ENCODE measurements at regions not wholly inside any gene's neighbourhood (a gene's known extent, or its start where the extent isn't known, plus 50 kb on each side); places are given as distances from the start of the nearest gene placed in this dataset.

DNA sequence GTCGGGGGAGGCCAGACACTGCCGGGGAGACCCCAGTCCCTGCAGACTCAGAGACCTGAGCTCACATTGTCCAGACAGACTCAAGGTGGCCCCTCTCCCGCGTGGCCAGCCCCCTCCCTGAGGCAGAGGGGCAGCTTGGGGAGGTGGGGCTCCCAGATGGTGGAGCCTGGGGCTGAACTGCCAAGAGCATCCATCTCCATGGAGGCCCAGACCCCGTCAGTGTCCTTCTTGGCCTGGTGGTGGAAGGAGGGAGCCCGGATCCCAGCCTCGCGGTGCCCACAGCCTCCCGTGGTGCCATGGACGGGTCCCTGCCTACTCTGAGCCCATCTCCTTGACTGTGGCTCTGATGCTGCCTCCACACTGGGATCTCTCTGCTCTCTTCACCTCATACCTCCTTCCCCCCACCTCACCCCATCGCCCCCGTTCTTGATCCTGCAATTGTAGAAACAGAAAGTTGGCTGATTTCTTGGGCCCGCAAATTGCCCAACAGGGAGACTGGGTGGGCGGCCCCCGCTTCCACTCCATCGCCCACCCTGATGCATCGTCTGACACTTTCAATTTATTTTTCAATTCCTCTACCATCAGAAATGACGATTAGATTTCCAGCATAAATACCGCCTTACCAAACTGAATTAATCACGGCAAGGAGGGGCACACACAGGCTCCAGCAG, 348.9 kb downstream of the MATN1 start:
- DNase-seq, result peak; percentile 43

GRCh38 chr1:30373471-30374399, 349.6 kb downstream of the MATN1 start:
- DNase-seq, result peak; percentile 38

GRCh38 chr1:30372792-30373433, 350.5 kb downstream of the MATN1 start:
- DNase-seq, result peak; percentile 26

DNA sequence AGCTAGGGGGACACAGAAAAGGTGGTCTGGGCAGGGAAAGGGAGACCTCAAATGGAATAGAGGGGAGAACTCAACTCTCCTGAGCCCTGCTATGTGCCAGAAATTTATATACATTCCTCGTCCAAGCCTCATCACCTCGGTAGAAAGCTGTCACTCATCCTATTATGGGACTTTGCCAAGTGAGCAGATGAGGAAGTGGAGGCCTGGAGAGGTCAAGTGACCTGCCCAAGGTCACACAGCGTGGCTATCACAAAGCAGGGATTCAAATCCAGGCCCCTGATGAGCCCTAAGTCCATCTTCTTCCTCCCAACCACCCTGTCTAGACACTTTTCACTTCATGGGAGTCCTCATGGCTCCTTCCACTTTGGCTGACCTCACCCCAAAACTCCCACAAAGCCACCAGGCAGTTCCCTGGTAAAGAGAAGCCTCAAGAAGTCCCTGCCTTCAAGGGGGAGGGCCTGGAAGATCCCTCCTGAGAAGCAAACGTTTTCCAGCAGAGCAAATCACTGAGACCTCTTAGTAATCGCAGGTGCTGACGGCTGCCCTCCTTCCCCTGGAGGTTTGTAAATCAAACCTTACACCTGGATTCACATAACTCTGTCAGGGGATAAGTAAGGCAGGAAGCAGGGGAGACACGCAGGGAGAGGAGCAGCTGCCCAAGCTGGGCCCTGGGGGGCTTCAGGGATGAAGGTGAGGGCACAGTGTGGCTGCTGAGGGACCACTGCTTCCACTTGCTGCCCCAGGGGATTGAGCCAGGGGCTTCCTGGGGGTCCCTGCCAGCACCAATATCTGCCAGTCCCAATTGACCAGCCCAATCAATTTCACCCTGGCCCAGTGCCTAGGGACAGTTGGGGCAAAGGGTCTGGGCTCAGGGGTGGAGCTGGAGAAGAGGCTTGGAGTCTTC, 351.2 kb downstream of the MATN1 start:
- DNase-seq, result peak; percentile 47

DNA sequence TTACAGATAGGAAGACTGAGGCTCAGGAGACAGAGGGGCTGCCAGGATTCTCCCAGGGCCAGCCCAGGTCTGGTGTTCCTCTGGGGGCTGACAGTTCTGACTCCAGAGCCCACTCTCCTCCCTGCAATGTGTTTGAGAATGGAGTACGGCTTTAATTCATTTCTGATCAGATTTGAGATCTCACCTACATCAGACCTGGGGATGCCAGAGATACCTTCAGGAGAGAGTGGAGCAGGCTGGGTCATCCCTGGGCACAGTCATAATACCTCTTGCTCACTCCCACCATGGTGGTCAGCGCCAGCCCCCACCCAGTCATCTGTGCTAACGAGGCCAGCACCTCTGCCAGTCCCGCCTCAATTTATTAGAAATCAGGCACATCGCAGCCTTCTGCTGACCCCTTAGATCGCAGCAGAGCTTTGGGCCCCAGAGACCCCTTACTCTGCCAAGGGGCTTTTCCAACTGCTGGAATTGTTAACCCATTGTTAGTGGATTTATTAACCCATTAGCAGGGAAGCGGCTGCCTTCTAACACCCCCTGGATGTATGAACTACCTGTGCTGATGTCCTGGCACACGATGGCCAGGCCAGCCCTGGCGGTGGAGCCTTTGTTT, 352.1 kb downstream of the MATN1 start:
- DNase-seq, result no peak

DNA sequence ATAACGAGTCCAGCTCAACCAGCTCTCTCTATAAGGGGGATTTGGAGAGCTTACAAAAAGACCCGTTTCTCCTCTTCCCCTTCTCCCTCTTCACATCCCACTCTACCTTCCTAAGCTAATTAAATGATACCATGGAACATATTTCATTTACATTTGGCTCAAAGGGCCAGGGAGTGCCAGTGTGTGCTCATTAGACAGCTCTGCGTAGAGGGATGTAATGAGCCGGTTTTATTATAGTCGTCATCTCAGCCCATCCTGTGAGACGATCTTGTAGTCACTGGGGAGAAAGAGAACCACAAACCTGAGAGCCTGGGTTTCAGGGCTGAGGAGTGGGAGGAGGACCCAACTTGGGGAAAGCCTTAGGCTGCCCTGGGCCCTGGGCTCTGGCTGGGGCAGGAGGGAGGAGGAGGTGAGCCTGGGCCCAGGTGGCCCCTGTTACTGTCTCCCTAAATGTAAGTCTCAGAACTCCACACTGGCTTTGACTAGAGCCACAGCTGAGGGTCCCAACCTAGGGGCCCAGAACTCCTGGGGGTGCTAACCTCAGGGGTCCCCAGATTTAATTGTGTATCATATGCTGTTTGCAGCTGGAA, 354.6 kb downstream of the MATN1 start:
- peak; percentile 26 for DNase-seq

- peak; percentile 26 for DNase-seq
These were observed 356.5 kb downstream of the MATN1 start for GRCh38 chr1:30366911-30367310.

- no peak for DNase-seq
These were observed 357.2 kb downstream of the MATN1 start for GRCh38 chr1:30366199-30366598.

DNA sequence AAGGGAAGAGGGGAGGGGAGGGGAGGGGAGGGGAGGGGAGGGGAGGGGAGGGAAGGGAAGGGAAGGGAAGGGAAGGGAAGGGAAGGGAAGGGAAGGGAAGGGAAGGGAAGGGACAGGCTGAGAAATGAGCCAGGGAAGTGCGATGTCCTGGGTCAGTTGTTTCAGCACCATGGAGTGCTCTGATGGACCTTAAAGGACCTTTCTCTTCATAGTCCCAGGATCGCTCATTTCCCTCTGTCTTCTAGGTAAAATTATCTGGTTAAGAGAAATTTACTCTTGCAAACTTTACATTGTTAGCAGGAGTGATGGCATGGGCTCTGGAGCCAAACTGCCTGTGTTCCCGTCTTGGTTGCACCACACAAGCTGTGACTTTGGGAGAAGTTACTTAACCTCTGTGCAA, 357.8 kb downstream of the MATN1 start:
- DNase-seq, result no peak

DNA sequence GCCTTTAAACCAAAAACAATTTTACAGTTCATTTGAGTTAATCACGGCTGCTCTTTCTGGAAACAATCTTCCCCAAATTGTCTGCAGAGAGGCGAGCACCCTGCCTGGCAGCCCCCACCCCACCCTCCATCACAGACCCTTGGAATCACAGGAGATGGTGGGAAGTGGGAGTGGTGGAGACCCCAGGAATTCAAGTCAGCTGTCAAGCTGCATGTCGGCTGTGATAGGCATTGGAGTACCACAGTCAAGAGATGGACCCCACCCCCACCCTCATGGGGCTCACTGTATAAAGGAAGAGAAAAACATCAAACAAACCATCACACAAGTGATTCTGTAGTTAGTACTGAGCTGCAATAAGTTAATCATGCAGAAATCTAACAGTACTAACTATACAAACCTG, 360.4 kb downstream of the MATN1 start:
- DNase-seq, result no peak

DNA sequence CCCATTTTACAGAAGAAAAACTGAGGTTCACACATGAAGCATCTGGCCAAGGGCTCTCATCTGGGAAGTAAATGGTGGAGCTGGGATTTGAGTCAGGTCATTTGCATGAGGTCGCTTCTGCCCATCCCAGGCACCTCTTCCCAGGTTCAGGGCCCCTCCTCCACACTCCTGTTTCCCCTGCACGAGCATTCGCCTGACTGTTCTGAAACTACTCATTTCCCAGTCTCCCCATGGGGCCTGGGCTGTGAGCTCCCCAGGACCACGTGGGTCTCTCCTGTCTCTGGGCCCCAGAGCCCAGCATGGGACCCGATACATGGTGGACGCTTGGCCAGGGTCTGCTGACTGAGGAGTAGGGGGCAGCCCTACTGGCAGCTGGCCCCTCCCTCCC, 360.8 kb downstream of the MATN1 start:
- no peak for DNase-seq

DNA sequence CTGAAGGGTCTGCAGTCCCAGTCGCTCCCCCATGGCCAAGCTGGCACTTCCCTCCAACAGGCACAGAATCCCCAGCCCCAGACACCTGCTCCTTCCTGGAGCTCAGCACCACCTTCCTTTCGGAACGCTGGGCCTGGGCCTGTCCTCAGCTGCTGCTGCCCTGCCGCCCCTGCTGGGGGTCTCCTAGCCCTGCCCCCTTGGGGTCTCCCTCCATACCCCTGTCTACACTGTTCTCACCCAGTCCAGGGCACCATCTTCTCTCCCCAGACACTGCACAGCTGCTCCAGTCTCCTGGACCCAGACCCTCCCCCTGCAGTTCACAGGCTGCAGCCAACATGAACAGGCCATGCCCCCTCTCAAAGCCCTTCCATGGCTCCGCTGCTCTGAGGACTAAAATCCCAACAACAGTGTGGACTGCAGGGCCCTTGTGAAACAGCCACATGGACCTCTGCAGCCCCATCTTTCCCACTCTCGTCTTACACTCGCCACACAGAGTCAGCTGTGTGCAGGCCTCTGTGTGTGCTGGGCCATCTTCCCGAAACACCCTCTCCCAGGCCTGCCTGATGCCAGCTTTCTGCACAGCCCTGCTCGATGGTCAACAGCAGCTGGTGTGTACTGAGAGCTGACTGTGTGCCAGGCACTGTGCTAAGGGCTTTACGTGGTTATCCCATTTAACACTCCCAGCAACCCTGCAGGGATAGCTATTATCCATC, 361.3 kb downstream of the MATN1 start:
- peak; percentile 33 for DNase-seq

DNA sequence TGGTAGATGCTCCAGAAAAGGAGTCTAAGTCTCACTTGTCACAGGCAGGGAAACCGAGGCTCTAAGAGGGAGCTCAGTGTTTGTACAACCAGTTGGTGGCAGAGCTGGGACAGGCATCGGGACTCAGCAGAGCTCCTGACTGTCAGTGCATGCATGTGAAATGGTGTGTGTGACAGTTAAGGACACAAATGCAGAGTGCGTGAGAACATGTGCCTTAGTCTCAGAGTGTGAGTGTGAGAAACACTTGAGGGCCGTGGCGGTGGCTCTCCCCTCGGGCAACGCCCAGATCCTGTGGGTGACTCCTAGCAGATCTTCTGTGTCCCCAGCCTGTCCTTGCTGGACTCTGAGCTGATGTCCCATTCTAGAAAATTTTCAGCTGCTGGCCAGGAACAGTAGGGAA, 362.6 kb downstream of the MATN1 start:
- DNase-seq, result no peak

DNA sequence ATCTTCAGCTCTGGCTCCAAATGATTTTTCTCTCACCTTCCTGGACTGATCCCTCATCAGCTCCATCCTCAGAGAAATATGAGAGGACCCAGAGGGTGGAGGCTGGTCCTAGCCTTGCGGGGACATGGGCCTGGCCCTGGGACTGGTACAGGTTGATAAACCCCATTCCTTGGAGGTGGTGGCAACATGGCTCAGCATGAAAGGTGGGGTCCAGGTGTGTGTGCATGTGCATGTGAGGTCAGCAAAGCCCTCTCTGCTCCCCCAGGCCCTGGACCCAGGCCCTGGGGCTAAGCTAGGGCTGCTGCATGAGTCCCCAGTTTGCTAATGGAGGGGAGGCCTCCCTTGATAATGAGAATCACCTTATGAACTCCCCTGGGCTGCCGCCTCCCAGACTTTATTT, 363.1 kb downstream of the MATN1 start:
- peak; percentile 33 for DNase-seq

- peak; percentile 41 for DNase-seq
These were observed 363.7 kb downstream of the MATN1 start for GRCh38 chr1:30359539-30360220.

GRCh38 chr1:30358500-30358899, 364.9 kb downstream of the MATN1 start:
- DNase-seq, result no peak

GRCh38 chr1:30356839-30357238, 366.5 kb downstream of the MATN1 start:
- DNase-seq, result no peak

DNA sequence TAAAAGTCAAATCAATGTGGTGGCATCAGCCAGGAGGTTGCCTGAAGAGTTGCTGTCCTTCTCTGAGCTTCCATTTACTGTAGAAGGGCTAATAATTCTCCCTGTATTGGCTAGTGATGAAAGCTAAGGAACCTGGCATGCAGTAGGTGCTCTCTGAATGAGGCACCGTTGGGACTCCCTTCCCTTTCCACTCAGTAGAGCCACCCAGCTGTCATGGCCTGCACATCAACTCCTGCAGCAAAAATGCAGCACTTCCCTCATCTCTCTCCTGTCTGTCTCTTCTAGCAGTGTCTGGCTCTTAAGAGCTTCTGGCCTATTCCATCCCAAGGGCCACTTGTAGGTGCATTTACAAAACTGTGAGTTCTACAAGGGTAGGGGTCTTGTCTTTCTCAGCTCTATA, 369.0 kb downstream of the MATN1 start:
- DNase-seq, result no peak

DNA sequence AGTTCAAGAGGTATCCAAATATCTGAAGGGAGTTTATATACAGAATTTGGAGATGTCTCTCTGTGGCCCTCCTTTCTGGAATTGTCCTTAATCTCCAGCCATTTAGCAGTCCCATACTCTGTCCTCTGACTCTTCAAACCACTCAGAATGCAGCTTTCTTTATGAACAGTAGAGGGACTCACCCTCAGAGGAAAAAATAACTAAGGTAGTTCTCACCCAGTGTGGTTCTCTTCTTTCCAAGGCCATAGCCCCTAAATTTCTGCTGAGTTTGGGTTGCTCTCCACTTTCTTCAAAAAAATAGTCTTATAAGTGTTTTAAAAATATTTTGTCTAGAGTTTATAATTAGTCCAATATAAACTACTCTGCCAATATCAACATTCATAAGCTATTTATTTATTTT, 369.7 kb downstream of the MATN1 start:
- DNase-seq, result no peak

- DNase-seq, result no peak
These were observed 375.2 kb downstream of the MATN1 start for GRCh38 chr1:30348147-30348546.

Data from activated CD8-positive, alpha-beta memory T cell treated with anti-CD3 and anti-CD28 coated beads for 24 hours (primary cell).